ENCODE measurements at regions not wholly inside any gene's neighbourhood (a gene's known extent, or its start where the extent isn't known, plus 50 kb on each side); places are given as distances from the start of the nearest gene placed in this dataset.

- no peaks in the 10 kb centered on the region for H3K4me1 ChIP-seq
- no peaks in the 10 kb centered on the region for H3K9me3 ChIP-seq
- DNase-seq (ENCODE audit: low spot score): no peak
- no peak overlapping the region for H3K27ac ChIP-seq
- no peaks in the 10 kb centered on the region for H3K36me3 ChIP-seq
- no peaks in the 10 kb centered on the region for H3K27me3 ChIP-seq
- no peak overlapping the region for H3K4me3 ChIP-seq
- TF ChIP-seq, protein P1, sequence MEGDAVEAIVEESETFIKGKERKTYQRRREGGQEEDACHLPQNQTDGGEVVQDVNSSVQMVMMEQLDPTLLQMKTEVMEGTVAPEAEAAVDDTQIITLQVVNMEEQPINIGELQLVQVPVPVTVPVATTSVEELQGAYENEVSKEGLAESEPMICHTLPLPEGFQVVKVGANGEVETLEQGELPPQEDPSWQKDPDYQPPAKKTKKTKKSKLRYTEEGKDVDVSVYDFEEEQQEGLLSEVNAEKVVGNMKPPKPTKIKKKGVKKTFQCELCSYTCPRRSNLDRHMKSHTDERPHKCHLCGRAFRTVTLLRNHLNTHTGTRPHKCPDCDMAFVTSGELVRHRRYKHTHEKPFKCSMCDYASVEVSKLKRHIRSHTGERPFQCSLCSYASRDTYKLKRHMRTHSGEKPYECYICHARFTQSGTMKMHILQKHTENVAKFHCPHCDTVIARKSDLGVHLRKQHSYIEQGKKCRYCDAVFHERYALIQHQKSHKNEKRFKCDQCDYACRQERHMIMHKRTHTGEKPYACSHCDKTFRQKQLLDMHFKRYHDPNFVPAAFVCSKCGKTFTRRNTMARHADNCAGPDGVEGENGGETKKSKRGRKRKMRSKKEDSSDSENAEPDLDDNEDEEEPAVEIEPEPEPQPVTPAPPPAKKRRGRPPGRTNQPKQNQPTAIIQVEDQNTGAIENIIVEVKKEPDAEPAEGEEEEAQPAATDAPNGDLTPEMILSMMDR (IDR thresholded peaks at IDR 0.05): no peak
Measured at GRCh38 chr16:74232806-74233465, 63.7 kb upstream of the PSMD7 start.

GRCh38 chr16:74230126-74230525 is 66.5 kb upstream of the PSMD7 start:
- TF ChIP-seq, protein P1 (IDR thresholded peaks at IDR 0.05): no peak
- H3K36me3 ChIP-seq: no peaks in the 10 kb centered on the region
- no peaks in the 10 kb centered on the region for H3K27me3 ChIP-seq
- H3K4me3 ChIP-seq: no peak overlapping the region
- H3K9me3 ChIP-seq: no peaks in the 10 kb centered on the region
- no peak overlapping the region for H3K27ac ChIP-seq
- DNase-seq (ENCODE audit: low spot score): no peak
- peaks cover 0 to 4% of the 10 kb centered on the region in 2 donors for H3K4me1 ChIP-seq

- TF ChIP-seq, protein P1 (IDR thresholded peaks at IDR 0.05): peak in 1 of 2 donors; percentile 62
- no peak for DNase-seq (ENCODE audit: low spot score)
- no peaks in the 10 kb centered on the region for H3K9me3 ChIP-seq
- peaks cover 0 to 4% of the 10 kb centered on the region in 2 donors for H3K4me1 ChIP-seq
- no peak overlapping the region for H3K27ac ChIP-seq
- H3K36me3 ChIP-seq: no peaks in the 10 kb centered on the region
- no peaks in the 10 kb centered on the region for H3K27me3 ChIP-seq
- H3K4me3 ChIP-seq: no peak overlapping the region
Measured at GRCh38 chr16:74226338-74226954, 70.2 kb upstream of the PSMD7 start.

DNA sequence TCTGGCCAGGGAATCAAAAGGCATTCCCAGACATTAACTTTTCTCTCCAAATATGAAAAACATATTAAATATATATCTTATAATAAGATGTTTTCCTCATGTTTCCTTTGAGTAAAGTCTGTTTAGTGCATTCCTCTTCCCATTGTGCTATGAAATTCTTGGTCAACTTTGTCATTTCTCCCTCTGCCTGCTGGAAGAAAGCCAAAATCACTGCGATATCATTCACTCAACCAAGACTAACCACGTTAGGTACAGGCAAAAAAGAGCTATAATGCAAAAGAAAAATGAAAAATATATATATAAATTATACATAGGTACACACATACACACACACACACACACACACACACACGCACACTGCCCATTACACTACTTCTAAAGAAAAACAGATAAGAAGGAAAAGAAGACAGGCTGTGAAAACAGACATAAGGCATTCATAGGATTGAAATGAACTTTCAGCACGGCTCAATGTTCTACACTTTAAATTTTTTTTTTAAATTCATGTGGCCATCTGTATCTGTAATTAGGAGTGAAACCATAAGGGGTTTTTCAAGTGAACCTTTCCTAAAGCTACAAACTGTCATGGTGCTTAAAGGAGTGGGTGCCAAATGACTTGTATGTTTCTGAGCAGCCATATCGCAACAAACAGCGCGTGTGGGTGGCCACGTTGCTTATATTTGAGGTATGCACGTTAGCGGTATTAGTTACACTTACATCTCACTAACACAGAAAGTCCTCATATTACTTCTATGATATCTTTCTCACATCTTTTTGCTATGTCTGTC is 71.6 kb upstream of the PSMD7 start:
- no peak for DNase-seq (ENCODE audit: low spot score)
- TF ChIP-seq, protein P1 (IDR thresholded peaks at IDR 0.05): no peak

DNA sequence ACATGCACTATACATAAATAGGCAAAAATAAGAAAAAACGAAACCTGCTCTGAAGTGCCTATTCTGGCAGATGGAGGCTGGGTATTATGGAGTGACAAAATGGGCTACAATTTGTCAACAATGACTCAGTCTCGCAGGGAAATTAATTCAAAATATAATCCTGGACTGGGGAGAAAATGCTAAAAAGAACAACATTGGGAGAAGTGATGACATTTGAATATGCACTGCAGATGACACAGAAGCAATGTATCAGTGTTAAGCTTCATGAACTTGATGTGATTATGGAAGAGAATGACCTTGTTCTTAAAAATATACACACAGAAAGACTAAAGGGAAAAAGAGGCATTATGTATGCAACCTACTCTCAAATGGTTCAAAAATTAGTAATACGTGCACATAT is 74.8 kb upstream of the PSMD7 start:
- Histone ChIP-seq H3K36me3 (no peaks in the 10 kb centered on the region), H3K4me3 (no peak overlapping the region), H3K27me3 (no peaks in the 10 kb centered on the region), H3K27ac (no peak overlapping the region), H3K4me1 (peaks cover 0 to 4% of the 10 kb centered on the region in 2 donors), H3K9me3 (no peaks in the 10 kb centered on the region)
- TF ChIP-seq, protein P1 (IDR thresholded peaks at IDR 0.05): no peak
- DNase-seq (ENCODE audit: low spot score): no peak

More for the DNA sequence above, 71.6 kb upstream of the PSMD7 start:
- Histone ChIP-seq H3K27me3 (no peaks in the 10 kb centered on the region), H3K9me3 (no peaks in the 10 kb centered on the region), H3K36me3 (no peaks in the 10 kb centered on the region), H3K4me1 (peaks cover 0 to 4% of the 10 kb centered on the region in 2 donors), H3K4me3 (no peak overlapping the region), H3K27ac (no peak overlapping the region)
